A549 (cell line): ENCODE measurements at regions not wholly inside any gene's neighbourhood (a gene's known extent, or its start where the extent isn't known, plus 50 kb on each side); places are given as distances from the start of the nearest gene placed in this dataset.

ENCODE experiments used
- ATAC-seq, 2 experiments: fragments of 200-7000 bp in 1 of 2; fragments of >200 bp in 1 of 2; cut with Nextera tagmentation in 1 of 2; cut with Tn5 transposase in 1 of 2; 3 replicates each; pipeline versions ENCODE4 v1.8.0 to v1.9.1; 2018 to 2020; ENCODE audit warnings: mild to moderate bottlenecking in 1 of 2, moderate library complexity in 1 of 2
- CTCF ChIA-PET: fragments of 300-600 bp; sonication (Branson Sonifier 250); formaldehyde crosslinking; extraction: SDS; loops from one replicate; lab custom pipeline; 2021; ENCODE audit warnings: antibody characterized with exemption, inconsistent platforms; lab: Yijun Ruan, JAX
- POLR2A ChIA-PET: fragments of 350-600 bp; formaldehyde crosslinking; extraction: SDS; loops from one replicate; lab custom pipeline; 2021; ENCODE audit warnings: antibody characterized with exemption, inconsistent platforms; lab: Yijun Ruan, JAX
- DNase-seq, 2 experiments: peaks; one replicate each; pipeline versions ENCODE4 v3.0.0 to v3.0.0-alpha.2; 2011 to 2016; ENCODE audit warnings: low read depth in 1 of 2, low spot score in 1 of 2
- FAIRE-seq: peaks from 2 replicates; lab custom pipeline; 2011; peaks lifted over from hg19 to GRCh38; lab: Jason Lieb, UNC
- H3K27ac ChIP-seq, 2 experiments: fragments of >200 bp; sonication (Bioruptor Twin); formaldehyde crosslinking; 3 replicates each; pipeline ENCODE4 v1.5.1; 2016 to 2017
- H3K4me1 ChIP-seq: fragments of >200 bp; sonication (Bioruptor Twin); formaldehyde crosslinking; 3 replicates; pipeline ENCODE4 v1.6.1; 2016
- H3K4me2 ChIP-seq: fragments of >200 bp; sonication (Bioruptor Twin); formaldehyde crosslinking; 3 replicates; pipeline ENCODE4 v1.6.1; 2016
- H3K4me3 ChIP-seq: fragments of >200 bp; sonication (Bioruptor Twin); formaldehyde crosslinking; 3 replicates; pipeline ENCODE4 v1.5.1; 2016
- H3K9me3 ChIP-seq: fragments of >200 bp; sonication (Bioruptor Twin); formaldehyde crosslinking; 3 replicates; pipeline ENCODE4 v1.6.1; 2016
- BHLHE40 ChIP-seq: IDR thresholded peaks from 2 replicates; pipeline ENCODE4 v1.6.1; 2012; ENCODE audit warnings: low read depth, low read length, inconsistent platforms
- CEBPB ChIP-seq, 2 experiments: fragments of >200 bp in 1 of 2; sonication (Bioruptor Twin) in 1 of 2; formaldehyde crosslinking in 1 of 2; IDR thresholded peaks; 2 replicates each; pipeline ENCODE4 v1.6.1; 2012 to 2016
- CHD2 ChIP-seq: fragments of 150-350 bp; IDR thresholded peaks from 2 replicates; pipeline ENCODE4 v1.6.1; 2014; ENCODE audit warnings: low read length; ENCODE audit not compliant: partially characterized antibody
- CHD4 ChIP-seq: fragments of 200-600 bp; sonication (generic); IDR thresholded peaks from 2 replicates; pipeline ENCODE4 v1.6.1; 2016; ENCODE audit warnings: antibody characterized with exemption, mild to moderate bottlenecking, borderline replicate concordance
- EHMT2 ChIP-seq: fragments of 200-600 bp; sonication (generic); IDR thresholded peaks from 2 replicates; pipeline ENCODE4 v1.6.1; 2016; ENCODE audit warnings: antibody characterized with exemption, low read depth, mild to moderate bottlenecking, moderate library complexity
- EP300 ChIP-seq, 2 experiments: fragments of >200 bp; sonication (Bioruptor Twin); formaldehyde crosslinking; IDR thresholded peaks; 2 replicates in 1 of 2; 3 replicates in 1 of 2; pipeline ENCODE4 v1.6.1; 2016 to 2017
- HDAC2 ChIP-seq: fragments of 200-600 bp; sonication (generic); IDR thresholded peaks from 2 replicates; pipeline ENCODE4 v1.6.1; 2016
- HES2 ChIP-seq: fragments of >200 bp; sonication (Bioruptor Twin); formaldehyde crosslinking; IDR thresholded peaks from 2 replicates; pipeline ENCODE4 v1.6.1; 2016
- HMGXB4 ChIP-seq: fragments of 250-450 bp; sonication (Bioruptor Pico); IDR thresholded peaks from 2 replicates; pipeline ENCODE4 v1.5.0; 2021; ENCODE audit warnings: mild to moderate bottlenecking, moderate library complexity, borderline replicate concordance
- JUNB ChIP-seq: fragments of >200 bp; sonication (Bioruptor Twin); formaldehyde crosslinking; IDR thresholded peaks from 2 replicates; pipeline ENCODE4 v1.6.1; 2016
- KDM1A ChIP-seq: fragments of 200-600 bp; sonication (generic); IDR thresholded peaks from 2 replicates; pipeline ENCODE4 v1.6.1; 2016; ENCODE audit warnings: low read depth, mild to moderate bottlenecking
- KDM5A ChIP-seq: fragments of 200-600 bp; sonication (generic); IDR thresholded peaks from 2 replicates; pipeline ENCODE4 v1.6.1; 2016; ENCODE audit warnings: antibody characterized with exemption, mild to moderate bottlenecking
- MAX ChIP-seq: IDR thresholded peaks from 2 replicates; pipeline ENCODE4 v1.6.1; 2012
- MAZ ChIP-seq: fragments of 150-350 bp; IDR thresholded peaks from 2 replicates; pipeline ENCODE4 v1.6.1; 2014; ENCODE audit warnings: antibody characterized with exemption, low read depth, low read length, borderline replicate concordance
- NFE2L2 ChIP-seq: fragments of 150-350 bp; conservative IDR thresholded peaks from 2 replicates; pipeline ENCODE4 v1.6.1; 2014; ENCODE audit warnings: low read length
- NPAS2 ChIP-seq: fragments of 250-450 bp; sonication (Bioruptor Pico); IDR thresholded peaks from 2 replicates; pipeline ENCODE4 v1.8.0; 2022; ENCODE audit warnings: mild to moderate bottlenecking, moderate library complexity, borderline replicate concordance
- NR3C1 ChIP-seq: fragments of >200 bp; sonication (Bioruptor Twin); formaldehyde crosslinking; IDR thresholded peaks from 3 replicates; pipeline ENCODE4 v1.6.1; 2017
- REST ChIP-seq: fragments of 200-600 bp; sonication (generic); IDR thresholded peaks from 2 replicates; pipeline ENCODE4 v1.6.1; 2016; ENCODE audit warnings: antibody characterized with exemption, mild to moderate bottlenecking, moderate library complexity
- TFCP2L1 ChIP-seq: fragments of 250-450 bp; sonication (Bioruptor Pico); IDR thresholded peaks from 2 replicates; pipeline ENCODE4 v1.5.0; 2021; ENCODE audit warnings: mild to moderate bottlenecking
- TP53 ChIP-seq: fragments of 250-450 bp; sonication (Bioruptor Pico); IDR thresholded peaks from 2 replicates; pipeline ENCODE4 v1.5.0; 2021; ENCODE audit warnings: mild to moderate bottlenecking, moderate library complexity
- WGBS: methylation state at CpG from one replicate; pipeline ENCODE4 v1.1.6; 2017; ENCODE audit errors: missing lambda C conversion rate; 5-methylcytosine and 5-hydroxymethylcytosine counted together

- no peak overlapping the region for H3K4me3 ChIP-seq
- no peaks in the 10 kb centered on the region for H3K4me1 ChIP-seq
- peak overlapping the region; percentile 40 to 66; a peak in 5 of 6 replicates for H3K27ac ChIP-seq
- DNase-seq (no peak), ATAC-seq (no peak), FAIRE-seq (no peak)
- POLR2A ChIA-PET, result no interaction called here
- no peak overlapping the region for H3K4me2 ChIP-seq
- CTCF ChIA-PET, result interaction anchor here (0.8 to 1.7 kb wide), 4 partner anchors 9 to 39 kb away, joined by 3 to 5 read pairs (median 4); no protein-coding TSS in a partner anchor
- TF ChIP-seq CHD2, result no peak
- TF ChIP-seq TFCP2L1 (CRISPR knock-in tag), result no peak
- TF ChIP-seq KDM1A, result no peak
- TF ChIP-seq EP300 (IDR thresholded peaks at IDR 0.05), result no peak
- TF ChIP-seq MAX, result no peak
- no peak for TF ChIP-seq BHLHE40
- no peak for TF ChIP-seq HDAC2
- no peak for TF ChIP-seq EHMT2
- H3K9me3 ChIP-seq, result no peaks in the 10 kb centered on the region
- WGBS, result 91% methylated on average over 4 of the region's 4 CpGs
Observed at GRCh38 chr1:244239261-244239770, 188.2 kb downstream of the ZBTB18 start.

- 89% methylated on average over 4 of the region's 4 CpGs for WGBS
- Histone ChIP-seq H3K27ac (no peak overlapping the region), H3K4me3 (no peak overlapping the region), H3K9me3 (no peaks in the 10 kb centered on the region), H3K4me1 (no peaks in the 10 kb centered on the region), H3K4me2 (no peak overlapping the region)
- ChIA-PET CTCF (no interaction called here), POLR2A (no interaction called here)
- no peak for TF ChIP-seq REST
- no peak for TF ChIP-seq HES2
- TF ChIP-seq CHD4, result no peak
- DNase-seq, result no peak
- no peak for ATAC-seq
- FAIRE-seq, result no peak
Observed at GRCh38 chr1:244241438-244241837, 190.4 kb downstream of the ZBTB18 start.

GRCh38 chr1:244242446-244242845, 191.4 kb downstream of the ZBTB18 start:
- DNase-seq (no peak), FAIRE-seq (no peak), ATAC-seq (no peak)
- H3K4me3 ChIP-seq, result no peak overlapping the region
- TF ChIP-seq MAZ (no peak), HMGXB4 (CRISPR knock-in tag) (no peak), JUNB (no peak), NR3C1 (no peak), NFE2L2 (no peak), EP300 (IDR thresholded peaks at IDR 0.05) (no peak), KDM5A (no peak), TP53 (CRISPR knock-in tag) (no peak), NPAS2 (CRISPR knock-in tag) (no peak), CEBPB (IDR thresholded peaks at IDR 0.05) (no peak)
- CTCF ChIA-PET, result no interaction called here
- 89% methylated on average over 5 of the region's 5 CpGs for WGBS
- no peaks in the 10 kb centered on the region for H3K9me3 ChIP-seq
- no peak overlapping the region for H3K4me2 ChIP-seq
- POLR2A ChIA-PET, result no interaction called here
- H3K27ac ChIP-seq, result no peak overlapping the region
- no peaks in the 10 kb centered on the region for H3K4me1 ChIP-seq
